NCI-H1694 (cell line): ENCODE measurements at regions not wholly inside any gene's neighbourhood (a gene's known extent, or its start where the extent isn't known, plus 50 kb on each side); places are given as distances from the start of the nearest gene placed in this dataset.

Experiments
- DNase-seq: peaks from one replicate; lab custom pipeline; 2025; lab: John Stamatoyannopoulos, UW

DNA sequence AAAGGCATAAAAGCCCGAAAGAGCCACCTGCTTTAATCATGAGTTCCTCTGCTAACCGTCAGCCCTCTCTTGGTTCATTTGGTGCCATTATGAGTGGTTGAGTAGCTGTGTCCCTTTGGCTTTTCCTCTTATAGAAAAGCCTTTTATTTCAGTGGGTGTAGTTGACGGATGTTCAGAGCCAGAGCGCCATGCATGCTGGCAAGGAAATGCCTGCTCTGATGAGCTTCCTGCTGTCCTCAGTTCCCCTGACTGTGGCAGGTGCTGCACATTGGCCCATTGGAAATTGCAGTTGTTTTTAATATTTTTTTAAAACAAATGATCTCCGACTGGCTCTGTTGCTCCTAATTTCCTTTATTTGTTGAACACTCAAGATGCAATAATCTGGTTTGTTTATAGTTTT is 77.3 kb upstream of the LIMCH1 start:
- DNase-seq: no peak

DNA sequence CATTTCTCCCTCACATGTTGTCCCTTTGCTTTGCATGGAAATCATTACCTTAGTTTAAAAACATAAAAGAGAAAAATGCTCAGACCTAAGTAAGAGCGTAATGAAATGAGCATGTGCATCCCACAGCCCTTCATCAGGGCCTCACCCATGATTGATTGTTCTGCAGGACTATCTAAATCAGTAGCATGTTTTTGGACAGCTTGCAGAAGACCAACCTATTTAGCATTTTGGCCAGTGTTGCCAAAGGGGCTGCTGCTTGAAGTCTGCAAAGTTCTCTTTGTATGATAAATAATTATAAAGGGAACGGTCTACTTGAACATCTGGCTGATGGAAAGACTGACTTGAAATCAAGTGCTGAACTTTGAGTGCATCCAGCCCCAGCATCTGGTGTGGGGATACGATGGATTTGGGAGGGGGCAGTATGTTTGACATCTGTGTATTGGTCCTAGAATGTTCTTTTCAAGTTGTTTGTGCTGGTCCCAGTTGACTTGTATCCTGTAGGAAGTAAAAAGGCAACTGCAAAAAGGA is 76.1 kb upstream of the LIMCH1 start:
- DNase-seq: no peak

DNA sequence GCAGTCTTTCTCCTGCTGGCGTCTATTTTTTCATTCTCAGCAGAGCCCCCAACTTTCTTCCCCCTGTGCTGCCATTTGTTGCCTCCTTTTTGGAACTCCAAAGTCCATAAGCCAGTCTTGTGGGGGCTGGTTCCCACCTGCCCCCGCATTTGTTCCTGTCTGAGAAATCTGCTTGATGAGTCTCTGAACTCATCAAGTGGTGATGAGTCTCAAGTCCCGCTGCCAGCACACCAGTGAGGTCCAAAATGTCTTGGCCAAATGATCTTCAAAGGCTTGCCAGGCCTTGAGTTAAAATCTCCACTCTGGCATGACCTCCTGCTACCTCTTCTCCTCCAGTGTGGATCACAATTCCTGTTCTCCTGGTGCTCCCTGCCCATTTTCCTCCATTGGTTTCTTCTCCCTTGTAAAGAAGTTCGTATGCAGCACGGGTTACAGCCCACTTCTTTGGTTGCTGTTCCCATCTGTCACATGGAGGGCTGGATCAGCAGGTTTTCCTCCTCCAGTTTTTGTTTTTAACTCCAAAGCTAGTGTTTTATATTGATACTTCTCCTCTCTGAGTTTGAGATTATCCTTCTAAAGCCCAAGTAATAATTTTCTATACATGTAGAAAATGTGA is 72.7 kb upstream of the LIMCH1 start:
- no peak for DNase-seq

DNA sequence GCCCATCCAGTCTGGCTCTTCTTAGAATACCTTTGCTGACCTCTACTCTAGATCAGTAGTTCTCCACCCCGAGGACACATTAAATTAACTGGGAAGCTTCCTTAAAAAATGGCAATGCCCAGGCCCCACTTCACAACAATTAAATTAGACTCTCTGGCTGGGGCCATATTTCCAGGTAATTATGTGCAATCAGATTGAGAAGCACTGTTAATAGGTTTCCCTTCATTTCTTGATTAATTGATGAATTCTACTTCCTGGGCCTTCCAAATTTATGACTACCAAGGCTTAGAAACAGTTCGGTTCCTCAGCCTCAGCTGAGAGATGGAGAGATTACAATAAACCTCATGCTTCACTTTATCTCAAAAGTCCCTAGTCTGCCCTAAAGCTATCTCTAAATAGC is 71.7 kb upstream of the LIMCH1 start:
- DNase-seq: no peak

DNA sequence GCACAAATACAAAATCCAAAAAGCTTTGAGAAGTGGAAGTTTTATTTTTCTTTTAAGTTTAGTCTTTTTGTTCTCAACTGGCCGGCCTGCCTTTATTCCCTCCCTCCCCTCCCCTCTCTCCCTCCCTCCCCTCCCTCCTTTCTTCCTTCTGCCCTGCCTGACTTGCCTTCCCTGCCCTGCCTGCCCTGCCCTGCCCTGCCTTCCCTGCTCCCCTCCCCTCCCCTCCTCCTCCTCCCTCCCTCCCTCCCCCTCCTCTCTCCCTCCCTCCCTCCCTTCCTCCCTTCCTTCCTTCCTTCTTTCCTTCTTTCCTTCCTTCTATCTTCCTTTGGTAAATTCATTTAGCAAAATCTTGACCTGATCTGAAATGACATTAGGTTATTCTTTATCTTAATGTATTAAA is 69.8 kb upstream of the LIMCH1 start:
- DNase-seq: no peak

DNA sequence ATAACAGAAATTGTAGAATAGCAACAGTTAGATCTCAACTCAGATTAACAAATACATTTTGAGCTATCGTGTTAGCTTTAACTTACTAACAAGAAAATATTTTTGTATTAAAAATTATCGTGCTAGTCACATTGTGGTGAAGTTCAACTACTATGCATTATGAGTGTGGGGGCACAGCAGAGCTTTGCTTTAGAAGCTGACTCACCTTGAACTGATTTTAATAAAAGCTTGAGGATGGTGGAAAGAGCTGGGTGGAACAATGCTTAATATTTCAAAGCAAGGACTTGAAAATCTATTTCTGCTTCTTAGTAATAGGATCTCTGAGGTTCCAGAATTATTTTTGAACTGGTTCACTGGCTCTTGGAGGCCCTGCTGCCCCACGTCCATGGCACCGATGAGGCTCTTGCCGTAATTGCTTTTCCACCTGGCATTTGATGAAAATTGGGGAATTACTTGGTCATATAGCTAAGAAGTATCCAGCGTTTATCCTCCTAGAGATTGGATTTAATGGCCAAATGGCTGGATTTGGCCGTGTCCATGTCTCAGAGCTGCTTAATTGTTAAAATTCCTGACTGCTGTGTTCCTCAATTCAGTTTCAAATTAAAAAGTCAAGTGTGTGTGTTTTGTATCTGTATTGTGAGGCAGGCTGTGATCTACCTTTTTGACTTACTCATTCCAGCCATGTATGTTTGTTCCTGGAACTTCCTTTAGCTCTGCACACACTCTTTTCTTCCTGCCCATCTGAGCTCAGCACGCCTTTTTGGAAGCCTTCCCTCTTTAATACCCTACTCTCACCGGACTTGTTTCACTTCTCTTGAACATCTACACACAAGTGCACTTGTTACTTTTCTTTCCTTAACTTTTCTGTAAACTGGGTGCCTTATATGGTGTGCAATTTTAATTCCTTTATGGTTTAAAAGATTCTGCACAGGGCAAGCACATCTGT is 66.6 kb upstream of the LIMCH1 start:
- DNase-seq: no peak

DNA sequence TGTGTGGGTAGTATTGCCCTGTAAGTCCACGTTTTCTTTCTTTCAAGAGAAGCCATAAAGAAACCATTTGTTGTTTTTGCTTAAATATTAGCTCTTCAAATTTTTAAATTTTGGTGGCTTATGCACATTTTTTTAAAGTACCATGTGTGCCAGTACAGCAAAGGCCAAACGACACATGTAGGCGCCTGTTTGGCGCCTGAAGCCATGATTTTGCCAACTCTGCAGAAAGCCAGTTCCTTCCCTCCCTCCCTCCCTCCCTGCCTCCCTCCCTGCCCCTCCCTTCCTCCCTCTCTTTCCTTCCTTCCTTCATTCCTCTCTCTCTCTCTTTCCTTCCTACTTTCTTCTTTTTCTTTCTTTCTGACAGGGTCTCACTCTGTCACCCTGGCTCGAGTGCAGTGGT is 65.9 kb upstream of the LIMCH1 start:
- DNase-seq: no peak

DNA sequence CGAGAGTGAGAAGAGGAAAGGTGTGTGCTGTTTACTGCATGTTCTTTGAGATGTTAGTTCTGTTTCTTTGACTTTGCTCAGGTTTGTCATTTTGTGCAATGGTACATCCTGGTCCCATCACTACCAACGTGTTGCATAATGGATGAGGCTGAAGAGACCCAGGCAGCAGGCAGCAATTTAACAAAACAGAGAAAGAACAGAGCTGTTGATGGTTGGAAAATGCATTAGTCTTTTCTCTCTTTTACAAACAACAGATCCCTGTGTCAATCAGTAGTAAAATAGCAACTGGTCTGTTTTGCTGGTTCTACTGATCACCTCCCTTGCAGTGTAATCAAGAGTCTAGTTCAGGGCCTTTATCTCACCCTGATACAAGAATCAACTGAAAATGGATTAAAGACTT is 64.8 kb upstream of the LIMCH1 start:
- no peak for DNase-seq

DNA sequence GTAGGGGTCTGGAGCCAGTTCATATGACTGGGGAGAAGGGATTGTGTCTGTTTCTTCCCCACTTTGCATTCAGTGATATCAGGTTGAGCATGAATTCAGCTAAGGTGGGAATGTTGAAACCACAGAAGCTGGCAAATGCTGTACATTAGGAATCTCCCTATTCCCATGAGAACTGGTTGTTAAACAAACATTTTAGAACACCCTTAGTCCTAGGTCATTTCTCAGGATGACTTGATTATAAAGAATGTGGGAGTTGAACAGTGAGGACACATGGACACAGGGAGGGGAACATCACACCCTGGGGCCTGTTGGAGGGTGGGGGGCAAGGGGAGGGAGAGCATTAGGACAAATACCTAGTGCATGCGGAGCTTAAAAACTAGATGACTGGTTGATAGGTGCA is 62.6 kb upstream of the LIMCH1 start:
- DNase-seq: no peak

DNA sequence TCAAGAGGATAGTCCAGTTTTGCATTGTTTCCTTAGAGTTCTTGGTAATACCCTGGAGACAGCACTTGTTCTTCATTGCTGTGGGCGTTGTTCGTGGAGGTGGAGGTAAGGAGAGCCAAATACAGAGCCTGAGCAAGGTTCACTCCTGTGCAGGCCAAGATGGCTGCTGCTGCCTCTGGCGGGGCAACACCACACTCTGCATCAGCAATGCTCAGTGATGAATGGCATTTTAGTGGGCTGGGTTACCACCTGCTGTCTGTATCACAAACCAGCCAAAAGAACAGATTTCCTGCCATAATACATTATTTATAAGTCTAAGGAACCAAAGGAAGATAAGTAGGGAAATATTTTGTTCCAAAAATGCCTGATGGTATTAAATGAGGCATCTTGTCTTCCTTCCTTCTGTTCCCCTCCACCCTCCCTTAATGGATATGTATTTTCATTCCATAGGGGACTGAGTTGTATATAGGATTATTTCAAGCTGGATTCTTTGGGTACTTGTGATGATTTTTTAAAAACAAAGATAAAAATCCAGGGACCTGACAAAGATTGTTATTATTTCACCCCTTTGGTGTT is 61.6 kb upstream of the LIMCH1 start:
- no peak for DNase-seq

DNA sequence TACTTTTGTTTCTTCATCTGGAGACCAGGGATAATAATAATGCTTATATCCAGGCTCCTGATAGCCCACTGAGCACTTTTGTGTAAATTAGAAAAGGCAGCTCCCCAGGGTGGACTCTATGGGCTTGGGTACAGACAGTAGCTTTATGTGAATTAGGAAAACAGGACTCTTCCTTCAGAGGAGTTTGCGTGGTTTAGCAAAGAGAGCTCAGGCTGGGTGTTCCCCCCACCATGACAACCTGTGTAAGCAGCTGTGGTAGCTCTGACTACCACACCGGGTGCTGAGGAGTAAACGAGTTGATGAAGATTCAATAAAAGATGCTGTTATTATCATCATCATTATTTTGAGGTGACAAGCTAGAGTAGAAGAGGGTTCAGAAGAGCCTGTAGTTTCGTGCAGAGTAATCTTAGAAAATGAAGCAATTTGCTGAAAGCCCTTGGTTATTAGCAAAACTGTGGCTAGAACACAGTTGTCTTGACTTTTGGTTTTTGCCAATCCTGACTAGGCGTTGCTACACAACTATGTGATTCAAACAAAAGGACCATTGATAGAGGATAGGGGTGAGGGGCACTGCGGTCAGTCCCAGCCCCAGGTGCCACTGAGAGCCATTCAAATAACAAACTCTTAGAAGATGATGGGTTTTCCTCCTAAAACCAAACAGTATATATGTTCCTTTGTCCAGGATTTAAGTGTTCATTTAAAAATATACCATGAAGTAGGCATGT is 60.6 kb upstream of the LIMCH1 start:
- DNase-seq: no peak

DNA sequence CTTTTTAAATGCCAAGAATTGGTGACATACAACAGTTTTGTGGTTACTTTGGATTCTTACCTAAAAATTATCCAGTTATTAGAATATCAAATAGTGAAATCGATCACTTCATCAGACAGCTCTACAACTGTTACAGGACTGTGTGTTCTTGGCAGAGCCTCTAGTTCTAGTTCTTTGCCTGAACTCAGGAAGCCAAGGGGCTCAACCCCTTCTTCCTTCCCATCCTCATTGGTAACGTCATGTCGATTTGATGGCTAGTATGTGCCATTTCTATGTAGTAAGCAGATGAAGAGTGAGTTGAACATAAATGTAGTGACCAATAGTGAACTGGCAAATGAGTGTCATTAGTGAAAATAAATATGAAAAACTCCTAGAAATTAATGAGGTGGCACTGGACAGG is 59.4 kb upstream of the LIMCH1 start:
- no peak for DNase-seq

DNA sequence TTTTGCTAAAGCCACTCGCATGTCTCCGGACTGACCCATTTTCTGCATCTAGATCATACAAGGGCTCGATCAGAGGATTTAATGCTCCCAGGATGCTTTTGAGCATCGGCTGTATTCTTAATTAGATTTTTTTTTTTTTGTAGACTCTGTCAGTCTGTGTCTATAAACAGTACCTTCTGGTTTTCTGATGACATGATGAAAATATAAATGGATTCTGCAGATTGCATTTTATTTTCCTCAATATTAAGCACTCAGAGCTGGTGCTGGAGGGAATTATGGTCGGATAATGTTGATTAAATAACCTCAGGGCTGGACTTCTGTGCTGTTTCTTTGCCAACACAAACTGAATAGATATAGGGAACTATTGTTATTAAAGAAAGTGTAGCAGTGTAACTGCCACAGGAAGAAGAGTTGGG is 57.1 kb upstream of the LIMCH1 start:
- DNase-seq: no peak

DNA sequence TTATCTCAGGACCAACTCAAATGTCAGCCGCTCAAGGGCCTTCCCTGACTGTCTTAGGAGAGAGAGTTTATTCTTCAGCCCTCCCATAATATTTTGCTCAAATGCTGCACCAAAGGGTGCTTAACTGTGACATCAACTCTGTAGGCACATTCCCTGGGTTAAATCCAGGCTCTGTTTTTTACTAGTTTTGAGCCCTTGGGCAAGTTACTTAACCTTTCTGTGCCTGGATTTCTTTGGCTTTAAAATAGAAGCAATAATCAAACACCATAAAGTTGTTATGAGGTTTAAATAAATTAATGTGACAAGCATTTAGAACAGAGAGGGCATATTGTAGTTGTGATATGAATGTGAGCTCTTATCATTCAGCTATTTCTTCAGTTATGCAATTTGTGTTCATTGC is 54.2 kb upstream of the LIMCH1 start:
- no peak for DNase-seq

DNA sequence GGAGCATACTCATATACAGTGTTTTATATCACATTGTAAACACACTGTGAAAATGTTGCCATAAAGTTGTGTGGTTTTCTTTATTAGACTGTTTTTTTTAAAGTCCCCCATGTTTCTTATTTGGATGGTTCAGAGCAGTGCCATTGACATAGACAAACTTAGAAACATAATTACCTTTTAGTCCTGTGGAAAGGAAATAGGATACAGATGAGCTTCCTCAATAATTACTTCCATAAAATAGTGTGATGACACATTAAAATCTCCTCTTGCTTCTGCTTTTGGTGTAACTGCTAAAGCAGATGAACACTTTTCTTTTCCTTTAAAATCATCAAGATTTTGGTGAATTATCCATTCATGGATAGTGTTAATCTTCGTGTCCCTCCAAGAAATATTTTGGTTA is 52.9 kb upstream of the LIMCH1 start:
- no peak for DNase-seq

DNA sequence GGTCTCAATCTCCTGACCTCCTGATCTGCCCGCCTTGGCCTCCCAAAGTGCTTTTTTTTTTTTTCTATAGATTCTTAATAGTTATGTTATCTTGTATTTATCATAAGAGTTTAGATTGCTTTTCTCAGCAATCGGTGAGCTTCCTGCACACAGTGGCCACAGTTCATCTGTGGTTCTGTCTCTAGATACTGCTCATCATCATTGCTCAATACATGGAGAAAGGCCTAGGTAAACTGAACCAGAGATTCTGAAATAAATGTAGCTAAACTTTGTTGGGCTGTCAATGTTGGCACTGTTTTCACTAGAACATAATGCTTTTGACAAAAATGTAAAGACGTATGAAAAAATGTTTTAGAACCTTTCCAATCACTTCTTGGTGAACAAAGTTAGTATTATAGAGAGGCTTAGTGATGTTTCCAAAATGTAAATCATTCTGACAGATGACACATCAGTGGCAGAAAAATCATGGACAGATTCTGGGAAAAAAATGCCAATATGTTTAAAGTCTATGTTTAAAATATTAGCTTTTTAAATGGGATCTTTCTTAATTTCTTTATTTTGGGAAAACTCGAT is 50.0 kb upstream of the LIMCH1 start:
- no peak for DNase-seq
